HCT116 (cell line): ENCODE measurements at regions not wholly inside any gene's neighbourhood (a gene's known extent, or its start where the extent isn't known, plus 50 kb on each side); places are given as distances from the start of the nearest gene placed in this dataset.

Experiments used
- CBX3 ChIP-seq: IDR thresholded peaks from 2 replicates; pipeline ENCODE4 v1.6.1; 2012; ENCODE audit warnings: low read depth
- CTCF ChIP-seq, 3 experiments: fragments of 200-600 bp in 1 of 3; sonication (generic) in 1 of 3; IDR thresholded peaks in 2 of 3; conservative IDR thresholded peaks in 1 of 3; 2 replicates each; pipeline ENCODE4 v1.5.1; 2012 to 2017; ENCODE audit warnings: low read depth in 2 of 3, low read length in 2 of 3, antibody characterized with exemption in 1 of 3, borderline replicate concordance in 1 of 3, control low read depth in 1 of 3, mild to moderate bottlenecking in 1 of 3, mixed read lengths in 1 of 3, mixed run types in 1 of 3, moderate library complexity in 1 of 3; ENCODE audit not compliant: insufficient read depth in 1 of 3
- EZH2phosphoT487 ChIP-seq: fragments of 200-600 bp; IDR thresholded peaks from 2 replicates; pipeline ENCODE4 v1.6.1; 2018; ENCODE audit warnings: antibody characterized with exemption, borderline replicate concordance
- POLR2A ChIP-seq: IDR thresholded peaks from 2 replicates; pipeline ENCODE4 v1.7.0; 2011; ENCODE audit warnings: borderline replicate concordance; ENCODE audit not compliant: insufficient read depth, insufficient read length; ENCODE audit errors: extremely low read depth
- POLR2AphosphoS5 ChIP-seq: IDR thresholded peaks from 2 replicates; pipeline ENCODE4 v1.6.1; 2011; ENCODE audit warnings: mild to moderate bottlenecking, low read depth, low read length, moderate library complexity
- REST ChIP-seq: IDR thresholded peaks from 2 replicates; pipeline ENCODE4 v1.6.1; 2012; ENCODE audit warnings: low read depth
- TCF7L2 ChIP-seq: IDR thresholded peaks from 2 replicates; pipeline ENCODE4 v1.7.0; 2011; ENCODE audit warnings: borderline replicate concordance, inconsistent platforms; ENCODE audit not compliant: insufficient read depth, insufficient read length; ENCODE audit errors: extremely low read depth
- YY1 ChIP-seq: IDR thresholded peaks from 2 replicates; pipeline ENCODE4 v1.6.1; 2011; ENCODE audit warnings: low read length, low read depth, moderate library complexity, mild to moderate bottlenecking; ENCODE audit not compliant: insufficient replicate concordance; ENCODE audit errors: extremely low read depth
- ZBTB33 ChIP-seq: IDR thresholded peaks from 2 replicates; pipeline ENCODE4 v1.6.1; 2011; ENCODE audit warnings: mild to moderate bottlenecking, low read length, moderate library complexity; ENCODE audit not compliant: insufficient replicate concordance; ENCODE audit errors: extremely low read depth

GRCh38 chr5:118068886-118069285, 919.5 kb downstream of the DTWD2 start:
- TF ChIP-seq CTCF (IDR thresholded peaks at IDR 0.05 in 2 of 3, conservative IDR thresholded peaks at IDR 0.05 in 1 of 3; ENCODE audit: borderline replicate concordance in 1 of 3, insufficient read depth in 1 of 3, low read depth in 2 of 3, low read length in 2 of 3) (no peak), YY1 (no peak), EZH2phosphoT487 (no peak), CBX3 (no peak), POLR2A (no peak), ZBTB33 (no peak), REST (no peak), POLR2AphosphoS5 (no peak), TCF7L2 (no peak)
